ENCODE measurements at regions not wholly inside any gene's neighbourhood (a gene's known extent, or its start where the extent isn't known, plus 50 kb on each side); places are given as distances from the start of the nearest gene placed in this dataset.
"Not testable (repeated sequence)": the region's sequence is repeated elsewhere in the genome, so short reads cannot be mapped to it uniquely, and the experiment has no call there.

DNA sequence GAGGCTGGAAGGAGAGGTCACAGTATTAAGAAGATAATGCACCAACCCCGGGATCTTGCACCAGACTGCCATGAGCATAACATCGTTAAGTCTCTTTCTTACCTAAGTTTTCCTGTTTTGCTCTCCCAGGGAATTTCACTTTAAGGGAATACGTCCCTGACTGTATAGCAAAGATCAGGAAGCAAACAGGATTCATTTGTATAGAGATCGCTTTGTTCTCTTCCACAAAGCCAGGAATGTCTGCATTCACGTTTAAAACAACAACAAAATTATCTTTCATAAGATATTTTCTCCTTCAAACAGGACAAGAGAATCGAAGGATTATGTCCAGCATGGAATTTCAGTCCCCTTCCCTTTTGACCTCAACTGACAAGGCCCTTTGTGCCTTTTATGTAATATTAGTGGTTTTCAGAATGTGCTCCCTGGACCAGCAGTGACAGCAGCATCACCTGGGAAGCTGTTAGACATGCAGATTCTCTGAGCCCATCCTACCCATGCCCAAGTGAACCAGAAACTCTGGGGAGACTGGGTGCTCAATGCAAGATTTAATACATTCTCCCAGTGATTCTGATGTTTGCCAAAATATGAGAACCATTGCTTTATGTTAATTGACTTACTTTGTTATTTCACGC lies 286.3 kb downstream of the FGFR2 start:
- DNase-seq, result no peak

DNA sequence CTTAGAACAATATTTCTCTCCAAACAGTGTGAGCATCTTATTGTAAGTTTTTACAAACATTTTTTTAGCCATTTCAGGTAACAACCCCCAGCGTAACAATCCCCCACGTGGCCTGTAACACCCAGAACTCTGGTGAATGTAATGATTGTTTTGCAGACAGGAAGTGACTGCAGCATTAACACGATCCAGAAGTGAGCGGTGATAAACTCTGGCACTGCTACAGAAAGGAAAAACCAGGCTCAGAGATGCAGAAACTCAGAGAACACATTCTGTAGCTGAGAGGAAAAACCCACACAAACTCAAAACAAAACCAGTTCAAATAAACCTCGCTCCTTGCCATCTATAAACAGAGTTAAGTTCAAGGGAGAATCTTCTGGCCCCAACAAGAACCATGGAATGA lies 285.7 kb downstream of the FGFR2 start:
- DNase-seq, result no peak

DNA sequence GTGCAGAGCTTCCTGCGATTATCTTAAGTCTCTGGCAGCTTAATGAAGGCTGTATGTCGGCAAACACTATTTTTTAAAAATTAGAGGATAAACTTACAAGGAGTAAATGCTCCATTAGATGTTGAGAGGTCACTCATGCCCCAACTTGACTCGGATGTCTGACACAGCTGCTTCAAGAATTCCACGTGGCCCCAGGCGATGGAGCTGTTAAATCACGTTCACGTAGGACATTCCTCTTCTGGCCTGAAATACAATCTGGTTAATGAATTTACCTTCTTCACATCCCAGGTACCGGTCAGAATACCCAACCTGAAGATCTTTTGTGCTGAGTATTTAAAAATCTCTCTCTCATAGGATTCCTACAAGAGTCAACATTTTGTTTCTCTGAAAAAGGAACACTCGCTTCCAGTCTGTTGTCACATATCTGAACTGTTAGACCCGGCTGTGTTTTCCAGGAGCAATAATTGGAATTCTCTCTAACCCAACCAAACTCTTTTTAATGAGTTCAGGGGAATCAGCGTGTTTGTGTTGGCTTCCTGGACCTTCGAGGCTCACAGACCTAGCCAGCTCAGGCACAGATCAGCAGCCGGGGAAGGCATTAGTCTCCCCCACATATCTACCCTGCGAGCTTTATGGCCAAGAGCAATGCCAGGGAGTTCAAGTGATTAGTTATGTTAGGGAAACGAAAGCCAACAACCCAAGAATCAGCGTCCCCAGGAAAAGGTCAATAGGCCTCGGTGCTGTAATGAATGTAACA lies 284.9 kb downstream of the FGFR2 start:
- DNase-seq, result no peak

DNA sequence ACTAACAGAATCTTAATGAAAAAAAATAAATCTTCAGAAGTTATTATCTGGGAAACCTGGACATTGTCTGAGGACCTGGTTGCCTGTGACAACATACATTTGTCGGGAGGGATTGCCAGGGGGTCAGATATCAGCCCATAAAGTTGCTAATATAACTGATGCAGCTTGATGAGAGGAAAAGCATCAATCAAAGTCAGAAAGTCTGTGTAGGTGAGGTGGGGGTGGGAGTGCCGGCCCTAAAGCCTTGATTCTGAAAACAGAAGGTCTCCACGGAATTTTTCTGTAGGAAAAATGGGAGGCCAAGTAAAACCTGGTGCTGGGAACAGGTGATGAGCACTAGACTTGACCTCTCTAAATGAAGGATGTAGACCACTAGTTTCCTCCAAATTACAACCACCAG lies 281.8 kb downstream of the FGFR2 start:
- no peak for DNase-seq

DNA sequence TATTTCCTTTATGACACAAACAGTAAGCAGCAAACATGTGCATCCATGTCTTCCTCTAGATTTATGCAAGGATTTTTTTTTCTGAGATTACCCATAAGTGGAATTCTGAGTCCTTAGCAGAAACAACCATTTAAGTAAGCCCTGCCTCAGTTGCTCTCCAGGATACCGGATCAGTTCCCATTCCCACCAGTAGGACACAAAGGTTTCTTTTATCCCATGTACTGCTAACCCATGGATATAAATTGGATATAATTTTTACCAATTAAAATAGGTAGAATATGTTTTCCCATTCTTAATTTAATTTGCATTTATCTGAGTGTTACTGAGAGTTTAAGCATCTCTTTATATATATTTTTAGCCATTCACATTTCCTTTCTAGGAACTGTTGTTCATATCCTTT lies 280.9 kb downstream of the FGFR2 start:
- DNase-seq, result no peak

DNA sequence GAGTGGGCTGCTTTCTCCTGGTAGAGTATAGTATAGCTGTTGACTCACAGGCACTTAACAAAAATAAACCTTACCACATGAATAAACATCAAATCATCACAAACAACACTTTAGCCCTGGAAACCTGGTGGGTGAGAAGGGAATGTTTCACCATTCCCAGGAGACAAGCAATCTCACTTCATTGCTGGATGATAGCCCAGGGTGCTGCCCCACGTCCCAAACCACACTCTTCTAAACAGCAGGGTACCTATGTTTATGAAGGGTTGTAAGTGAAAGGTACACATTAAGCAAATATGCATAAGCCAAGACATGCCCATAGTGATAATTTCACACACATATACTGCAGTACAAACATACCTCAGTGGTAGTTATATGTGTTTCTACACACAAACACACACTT lies 276.2 kb downstream of the FGFR2 start:
- no peak for DNase-seq

DNA sequence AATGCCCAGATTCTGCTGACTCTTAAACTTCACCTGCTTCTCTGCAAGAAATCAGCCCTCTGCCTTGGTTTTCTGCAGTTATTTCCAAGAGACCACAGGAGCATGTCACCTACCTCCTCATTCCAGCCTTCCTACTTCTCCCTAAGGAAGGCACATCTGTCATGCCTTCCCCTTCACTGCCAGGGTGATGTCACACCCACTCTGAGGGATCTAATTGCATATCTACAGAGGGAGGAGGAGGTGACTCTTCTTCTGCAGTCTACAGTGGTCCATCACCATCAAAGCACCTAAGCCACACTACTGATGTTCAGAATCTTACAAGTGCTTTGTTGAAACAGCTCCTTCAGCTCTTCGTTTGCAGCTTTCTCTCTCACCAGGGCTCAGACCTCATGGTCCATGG lies 275.5 kb downstream of the FGFR2 start:
- no peak for DNase-seq

DNA sequence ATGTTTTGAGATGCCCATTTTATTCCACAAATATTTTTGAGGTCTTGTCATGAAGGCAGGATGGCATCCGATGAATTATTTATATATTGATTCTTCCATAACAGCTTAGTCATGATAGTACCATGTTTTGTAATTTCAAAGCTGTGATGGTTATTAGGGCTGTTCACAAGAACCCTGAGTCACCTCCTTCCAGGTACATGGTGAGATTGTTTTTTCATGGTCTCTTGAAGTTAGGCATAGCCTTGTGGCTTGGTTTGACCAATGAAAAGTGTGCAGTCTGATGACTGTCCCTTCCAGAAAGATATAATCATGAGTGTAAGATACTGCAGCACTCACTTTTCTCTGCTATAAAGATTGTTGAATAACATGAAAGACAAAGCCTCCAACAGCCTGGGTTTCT lies 274.8 kb downstream of the FGFR2 start:
- DNase-seq, result no peak

DNA sequence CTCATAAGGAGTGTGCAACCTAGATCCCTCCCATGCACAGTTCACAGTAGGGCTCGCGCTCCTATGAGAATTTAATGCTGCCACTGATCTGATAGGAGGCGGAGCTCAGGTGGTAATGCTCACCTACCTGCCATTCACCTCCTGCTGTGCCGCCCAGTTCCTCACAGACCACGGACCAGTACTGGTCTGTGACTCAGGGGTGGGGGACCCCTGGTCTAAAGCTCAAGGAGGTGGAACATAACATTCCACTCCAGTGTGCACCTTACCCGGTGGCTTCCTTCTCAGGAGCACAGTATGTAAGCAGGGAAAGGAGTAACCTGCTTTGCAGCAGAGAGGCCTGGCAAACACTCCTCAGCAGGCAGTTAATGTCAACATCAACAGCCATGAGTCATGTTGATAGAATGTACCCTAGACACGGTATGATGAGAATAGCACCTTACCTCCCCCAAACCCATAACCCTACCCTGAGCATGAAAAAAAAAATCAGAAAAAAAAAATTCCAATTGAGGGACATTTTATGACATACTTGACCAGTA lies 273.5 kb downstream of the FGFR2 start:
- no peak for DNase-seq

DNA sequence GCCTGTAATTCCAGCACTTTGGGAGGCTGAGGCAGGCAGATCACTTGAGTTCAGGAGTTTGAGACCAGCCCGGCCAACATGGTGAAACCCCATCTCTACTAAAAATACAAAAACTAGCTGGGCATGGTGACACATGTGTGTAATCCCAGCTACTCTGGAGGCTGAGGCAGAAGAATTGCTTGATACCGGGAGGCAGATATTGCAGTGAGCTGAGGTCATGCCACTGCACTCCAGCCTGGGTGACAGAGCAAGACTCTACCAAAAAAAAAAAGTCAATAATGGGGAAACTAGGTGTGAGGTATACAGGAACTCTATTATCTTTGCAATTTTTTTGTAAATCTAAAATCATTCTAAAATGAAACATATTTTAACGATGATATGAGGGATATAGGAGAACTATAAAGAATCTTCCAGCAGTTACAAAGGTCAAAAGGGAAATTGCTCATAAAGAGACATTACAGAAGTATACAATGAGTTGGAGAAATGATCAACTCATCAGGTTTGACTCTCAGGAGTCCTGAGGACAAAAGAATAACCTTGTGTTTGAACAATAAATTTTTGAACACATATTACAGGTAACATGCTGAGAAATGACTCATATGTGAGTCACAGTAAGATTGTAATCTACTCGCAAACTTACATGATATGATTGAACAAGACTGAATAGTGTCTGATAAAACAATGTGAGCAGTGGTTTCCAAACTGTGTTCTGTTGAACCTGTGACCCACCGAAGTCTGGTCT lies 272.6 kb downstream of the FGFR2 start:
- no peak for DNase-seq

DNA sequence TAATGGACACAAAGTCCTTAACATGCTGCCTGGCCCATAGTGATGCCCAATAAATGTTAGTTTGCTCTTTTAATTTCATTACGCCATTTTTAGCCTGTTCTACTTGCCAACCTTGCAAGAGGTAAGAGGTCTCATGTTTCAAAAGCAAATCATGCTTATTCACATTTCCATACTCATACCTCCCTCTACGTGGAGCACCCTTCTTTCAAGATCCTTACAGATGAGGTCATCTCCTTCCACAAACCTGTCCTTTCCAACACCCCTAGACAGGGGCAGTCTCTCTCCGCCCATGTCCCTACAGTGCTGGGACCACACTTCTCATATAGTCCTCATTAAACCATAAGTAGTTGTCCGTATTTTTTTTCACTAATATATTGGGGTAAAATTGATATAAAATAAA lies 271.3 kb downstream of the FGFR2 start:
- DNase-seq, result no peak

DNA sequence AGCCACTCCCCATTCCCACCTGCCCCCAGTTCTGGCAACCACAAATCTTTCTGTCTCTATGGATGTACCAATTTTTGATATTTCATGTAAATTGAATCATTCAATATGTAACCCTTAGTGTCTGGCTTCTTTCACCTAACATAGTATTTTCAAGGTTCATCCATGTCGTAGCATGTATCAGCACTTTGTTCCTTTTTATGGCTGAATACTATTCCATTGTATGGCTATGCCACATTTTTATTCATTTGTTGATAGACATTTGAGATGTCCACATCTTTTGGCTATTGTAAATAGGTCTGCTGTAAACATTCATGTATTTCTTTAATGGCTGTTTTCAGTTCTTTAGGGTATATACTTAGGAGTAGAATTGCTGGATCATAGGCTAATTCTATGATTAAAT lies 270.5 kb downstream of the FGFR2 start:
- no peak for DNase-seq

DNA sequence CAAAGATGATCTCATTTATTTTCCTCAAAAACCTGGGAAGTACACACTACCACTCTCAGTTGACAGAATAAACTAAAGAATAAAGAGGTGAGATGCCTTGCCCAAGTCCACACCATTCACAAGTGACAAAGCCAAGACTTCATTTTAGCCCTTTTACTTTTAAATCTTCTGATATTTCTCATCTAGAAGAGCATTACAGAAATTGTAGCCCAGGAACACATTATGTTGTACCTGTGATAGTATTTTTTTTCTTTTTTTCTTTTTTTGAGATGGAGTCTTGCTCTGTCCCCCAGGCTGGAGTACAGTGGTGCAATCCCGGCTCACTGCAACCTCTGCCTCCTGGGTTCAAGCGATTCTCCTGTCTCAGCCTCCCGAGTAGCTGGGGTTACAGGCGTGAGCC lies 268.6 kb downstream of the FGFR2 start:
- not testable (repeated sequence) for DNase-seq

DNA sequence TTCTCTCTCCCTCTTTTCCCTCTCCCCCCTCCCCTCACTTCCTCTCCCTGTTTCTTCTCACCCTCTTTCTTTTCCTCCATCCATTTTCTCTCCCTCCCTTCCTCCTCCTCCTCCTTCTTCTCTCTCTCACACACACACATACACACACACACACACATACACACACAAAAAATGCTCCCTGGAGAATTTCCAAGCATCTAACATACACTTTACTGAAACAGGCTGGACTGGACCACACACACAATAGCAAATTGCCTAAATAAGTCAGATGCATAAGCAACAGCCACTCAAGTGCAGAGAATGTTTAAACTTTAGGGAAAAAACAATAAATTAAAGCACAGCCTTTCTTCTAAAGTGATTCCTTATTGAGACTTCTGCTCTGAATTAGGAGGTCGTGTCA lies 267.7 kb downstream of the FGFR2 start:
- no peak for DNase-seq

DNA sequence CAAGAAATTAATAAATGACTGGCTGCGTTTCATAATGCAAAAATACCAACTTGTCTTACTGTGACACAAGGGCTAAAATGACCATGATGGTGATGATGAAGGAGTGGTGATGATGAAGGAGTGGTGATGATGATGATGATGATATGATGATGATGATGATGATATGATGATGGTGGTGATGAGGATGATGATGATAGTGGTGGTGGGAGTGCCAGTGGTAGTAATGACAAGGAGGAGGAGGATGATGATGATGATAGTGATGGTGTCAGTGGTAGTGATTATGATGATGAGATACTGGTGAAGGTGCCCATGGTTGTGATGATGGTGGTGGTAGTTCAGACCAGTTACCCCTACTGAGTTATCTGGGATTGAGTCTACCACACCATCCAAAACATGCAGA lies 265.9 kb downstream of the FGFR2 start:
- DNase-seq, result no peak

DNA sequence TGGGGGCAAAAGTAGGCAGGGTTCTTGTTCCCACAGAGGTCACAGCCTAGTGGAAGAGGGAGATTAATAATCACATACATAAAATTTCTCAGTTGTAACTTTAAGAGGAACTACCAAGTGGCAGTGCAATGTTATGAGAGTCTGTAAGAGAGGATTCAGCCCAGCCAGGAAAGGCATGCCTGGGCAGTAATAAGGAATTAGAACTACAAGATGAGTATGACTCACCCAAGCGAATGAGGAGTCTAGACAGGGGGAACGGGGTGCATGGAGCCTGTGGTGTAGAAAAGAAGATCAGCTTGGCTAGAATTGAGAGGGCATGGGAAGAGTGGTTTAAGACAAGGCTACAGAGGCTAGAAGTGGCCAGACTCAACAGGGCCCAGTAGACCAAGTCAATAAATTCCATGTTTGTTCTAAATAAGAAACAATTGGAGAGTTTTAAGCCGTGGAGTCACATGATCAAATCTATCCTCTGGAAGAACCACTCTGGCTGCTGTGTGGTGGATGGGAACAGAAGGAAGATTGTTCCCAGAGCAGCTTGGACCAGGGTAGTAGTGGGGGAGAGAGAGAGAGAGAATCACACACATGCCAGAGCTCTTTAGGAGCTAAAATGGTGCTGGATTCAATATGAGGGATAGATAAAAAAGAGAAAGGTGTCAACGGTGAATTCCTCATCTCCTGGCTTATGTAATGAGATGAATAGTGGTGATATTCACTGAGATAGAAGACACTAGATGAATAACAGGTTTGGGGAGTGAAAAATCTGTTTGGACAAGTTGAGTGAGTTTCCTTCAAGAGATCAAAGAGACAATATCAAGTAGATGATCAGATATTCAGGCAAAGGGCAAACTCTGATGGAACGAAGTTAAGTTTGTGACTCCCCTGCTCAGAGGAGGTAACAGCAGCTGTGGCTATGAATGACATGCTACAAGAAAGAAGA lies 265.1 kb downstream of the FGFR2 start:
- DNase-seq, result no peak

DNA sequence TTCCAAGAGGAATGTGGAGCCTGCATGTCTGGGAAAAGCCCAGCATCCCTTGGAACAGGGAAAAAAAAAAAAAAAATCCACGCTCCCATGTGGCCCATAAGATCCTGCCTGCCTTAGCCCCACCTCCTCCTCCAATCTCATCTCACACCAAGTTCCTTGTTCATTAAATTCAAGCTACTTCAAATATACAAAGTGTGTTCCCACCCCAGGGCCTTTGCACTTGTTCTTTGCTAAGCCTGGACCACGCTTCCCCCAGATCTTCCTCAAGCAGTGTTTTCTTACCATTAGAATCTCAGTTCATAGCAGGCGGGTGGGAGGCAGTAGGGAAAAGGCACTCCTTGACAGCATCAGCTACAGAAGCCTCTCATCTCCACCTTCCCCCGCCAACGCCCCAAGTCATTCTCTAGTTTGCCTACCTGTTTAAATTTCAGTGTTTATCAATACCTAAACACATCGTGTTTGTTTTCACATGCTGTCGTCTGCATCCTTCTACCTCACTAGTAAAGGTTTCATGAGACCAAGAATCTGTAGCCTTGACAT lies 262.8 kb downstream of the FGFR2 start:
- no peak for DNase-seq

DNA sequence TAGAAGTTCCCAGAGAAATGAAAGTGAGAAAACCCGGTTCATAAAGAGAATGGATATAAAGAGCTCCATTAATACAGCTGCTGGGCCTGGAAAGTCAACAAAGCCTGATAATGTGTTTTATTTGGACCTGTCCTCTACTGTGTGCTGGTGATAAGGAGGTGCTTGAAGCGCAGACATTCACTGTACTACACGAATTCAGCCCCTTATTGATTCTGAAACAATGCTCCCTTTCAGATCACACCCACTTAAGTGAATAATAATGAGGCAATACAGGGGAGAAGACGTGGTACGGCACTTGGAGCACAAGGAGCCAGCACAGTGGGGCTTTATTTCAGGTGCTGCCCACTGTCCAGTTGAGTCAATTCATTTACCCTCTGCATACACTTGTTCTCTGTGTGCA lies 260.8 kb downstream of the FGFR2 start:
- DNase-seq, result no peak

DNA sequence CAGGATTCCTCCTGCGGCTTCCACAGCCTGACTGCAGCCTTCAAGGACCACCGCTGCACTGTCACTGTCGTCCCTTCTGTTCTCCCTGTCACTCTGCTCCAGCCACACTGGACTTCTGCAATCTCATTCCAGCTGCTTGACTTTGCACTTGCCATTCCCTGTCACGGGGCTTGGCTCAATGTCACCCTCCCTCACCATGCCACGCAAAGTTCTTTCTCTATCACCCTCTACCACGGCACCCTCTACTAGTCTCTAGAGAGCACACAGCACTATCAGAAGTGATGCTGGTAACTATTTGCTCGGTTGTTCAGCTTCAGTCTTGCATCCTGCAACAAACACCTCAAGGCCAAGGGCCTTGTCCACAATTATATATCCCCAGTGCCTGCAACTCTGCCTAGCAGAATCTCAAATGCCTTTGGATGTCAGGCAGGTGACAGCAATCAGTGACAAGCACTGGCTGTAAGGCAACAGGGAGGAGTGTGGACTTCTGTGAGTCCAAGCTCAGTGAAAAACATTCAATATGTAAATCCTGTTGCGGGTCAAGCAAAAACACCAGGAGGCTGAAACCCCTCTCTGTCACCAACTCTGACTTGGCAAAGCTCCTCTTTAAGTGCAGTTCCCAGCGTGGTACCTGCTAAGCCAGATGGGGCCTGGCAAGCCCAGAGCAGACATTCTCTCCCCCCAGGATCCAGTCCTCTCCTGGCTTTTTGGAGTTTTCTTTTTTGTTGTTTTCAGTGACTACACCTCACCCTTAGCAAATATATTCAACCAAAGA lies 259.9 kb downstream of the FGFR2 start:
- no peak for DNase-seq

DNA sequence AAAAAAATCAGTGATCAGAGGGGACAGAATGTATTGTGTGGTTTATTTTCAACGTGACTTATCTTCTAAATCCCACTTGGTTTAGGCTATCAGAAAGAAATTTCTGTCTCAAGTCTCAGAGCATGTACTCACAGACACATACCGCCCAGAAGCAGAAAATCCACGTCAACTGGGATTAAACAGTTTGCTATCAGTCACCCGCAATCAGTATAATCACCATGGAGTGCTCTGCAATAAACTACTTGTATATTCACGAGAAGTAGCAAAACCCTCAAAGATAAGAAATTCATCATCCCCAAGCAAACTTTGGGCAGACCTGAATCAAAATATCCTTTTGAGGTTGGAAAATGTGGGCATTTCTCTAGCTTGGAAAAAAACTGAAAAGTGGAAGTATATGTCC lies 259.1 kb downstream of the FGFR2 start:
- DNase-seq, result no peak

DNA sequence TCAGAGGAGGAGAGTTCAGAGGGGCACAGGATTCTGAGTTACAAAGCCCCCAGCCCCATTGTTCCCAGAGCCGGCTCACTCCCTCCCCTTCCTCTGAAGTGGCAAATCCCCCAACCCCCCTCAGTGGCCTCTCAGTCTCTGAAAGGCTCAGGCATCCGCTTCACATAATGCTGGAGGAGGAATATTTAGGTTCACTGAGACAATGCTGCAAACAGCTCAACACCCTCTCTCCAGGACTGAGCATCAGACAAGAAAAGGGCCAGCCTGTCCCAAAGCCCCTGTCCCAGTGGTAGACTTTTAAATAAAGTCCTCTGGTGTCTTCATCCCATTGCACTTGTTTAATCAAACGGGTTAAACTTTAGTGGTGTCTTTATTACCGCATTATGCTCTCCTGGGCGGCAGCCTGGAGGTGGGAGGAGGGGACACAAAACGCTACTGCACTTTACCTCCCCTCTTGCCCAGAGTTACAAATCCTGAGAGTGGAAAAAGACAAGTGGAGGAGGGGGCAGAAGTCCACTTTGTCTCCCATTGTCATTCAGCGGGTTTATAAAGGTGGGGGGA lies 257.9 kb downstream of the FGFR2 start:
- DNase-seq, result no peak

Measured in CD4-positive, alpha-beta T cell treated with Interferon alpha-2 for 1 hour (primary cell).